ENCODE measurements at regions not wholly inside any gene's neighbourhood (a gene's known extent, or its start where the extent isn't known, plus 50 kb on each side); places are given as distances from the start of the nearest gene placed in this dataset.

DNA sequence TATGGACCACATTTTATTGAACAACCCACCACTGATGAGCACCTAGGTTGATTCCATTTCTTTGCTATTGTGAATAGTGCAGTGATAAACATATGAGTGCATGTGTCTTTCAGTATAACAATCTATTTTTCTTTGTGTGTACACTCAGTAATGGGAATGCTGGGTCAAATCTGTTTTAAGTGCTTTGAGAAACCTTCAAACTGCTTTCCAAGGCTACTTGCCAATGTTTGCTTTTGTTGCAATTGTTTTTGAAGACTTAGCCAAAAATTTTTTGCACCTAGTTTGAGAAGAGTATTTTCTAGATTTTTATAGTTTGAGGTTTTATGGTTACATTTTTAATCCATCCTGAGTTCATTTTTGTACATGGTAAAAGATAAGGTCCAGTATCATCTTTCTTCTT, 587.4 kb upstream of the SETBP1 start:
- H3K27me3 ChIP-seq (ENCODE audit: insufficient read depth, low read length) = no peaks in the 10 kb centered on the region
- H3K79me2 ChIP-seq (ENCODE audit: insufficient read depth, low read length) = no peaks in the 10 kb centered on the region
- TF ChIP-seq CTCF (IDR thresholded peaks at IDR 0.05; ENCODE audit: insufficient read depth, low read depth, low read length) = no peak
- no peak for TF ChIP-seq EZH2 (IDR thresholded peaks at IDR 0.05; ENCODE audit: insufficient read depth, low read length)
- H3K27ac ChIP-seq (ENCODE audit: low read depth, low read length) = no peak overlapping the region
- H3K4me1 ChIP-seq (ENCODE audit: insufficient read depth, low read length) = no peaks in the 10 kb centered on the region
- no peak overlapping the region for H2AFZ ChIP-seq (ENCODE audit: low read depth, low read length)
- Mint-ChIP-seq H3K9me3 (ENCODE audit: unreplicated experiment) (peaks cover 7% of the 10 kb centered on the region), H3K4me3 (ENCODE audit: unreplicated experiment) (no peak overlapping the region), H3K27me3 (ENCODE audit: low read depth, unreplicated experiment) (no peaks in the 10 kb centered on the region), H3K36me3 (ENCODE audit: low read depth, unreplicated experiment) (no peaks in the 10 kb centered on the region), H3K4me1 (ENCODE audit: low read depth, unreplicated experiment) (no peaks in the 10 kb centered on the region), H3K27ac (ENCODE audit: unreplicated experiment) (no peak overlapping the region)
- no peaks in the 10 kb centered on the region for H3K9me3 ChIP-seq (ENCODE audit: insufficient read depth, low read depth, low read length)
- H3K36me3 ChIP-seq (ENCODE audit: insufficient read depth, low read length) = no peaks in the 10 kb centered on the region
- no peak overlapping the region for H3K4me2 ChIP-seq (ENCODE audit: low read length)
- H4K20me1 ChIP-seq (ENCODE audit: insufficient read depth, low read length) = no peaks in the 10 kb centered on the region
- no peak overlapping the region for H3K4me3 ChIP-seq (ENCODE audit: insufficient read depth, low read depth, low read length)
- DNase-seq (ENCODE audit: low read depth) (peak; percentile 12), FAIRE-seq (no peak)
- no peak overlapping the region for H3K9ac ChIP-seq (ENCODE audit: low read length)

- H3K36me3 Mint-ChIP-seq (ENCODE audit: low read depth, unreplicated experiment) = no peaks in the 10 kb centered on the region
- Histone ChIP-seq H3K36me3 (ENCODE audit: insufficient read depth, low read length) (no peaks in the 10 kb centered on the region), H2AFZ (ENCODE audit: low read depth, low read length) (no peak overlapping the region), H3K9ac (ENCODE audit: low read length) (no peak overlapping the region), H4K20me1 (ENCODE audit: insufficient read depth, low read length) (no peaks in the 10 kb centered on the region), H3K4me2 (ENCODE audit: low read length) (no peak overlapping the region), H3K79me2 (ENCODE audit: insufficient read depth, low read length) (no peaks in the 10 kb centered on the region), H3K27ac (ENCODE audit: low read depth, low read length) (no peak overlapping the region), H3K4me1 (ENCODE audit: insufficient read depth, low read length) (no peaks in the 10 kb centered on the region), H3K27me3 (ENCODE audit: insufficient read depth, low read length) (no peaks in the 10 kb centered on the region), H3K4me3 (ENCODE audit: insufficient read depth, low read depth, low read length) (no peak overlapping the region), H3K9me3 (ENCODE audit: insufficient read depth, low read depth, low read length) (no peaks in the 10 kb centered on the region)
- H3K27me3 Mint-ChIP-seq (ENCODE audit: low read depth, unreplicated experiment) = no peaks in the 10 kb centered on the region
- no peak for TF ChIP-seq CTCF (IDR thresholded peaks at IDR 0.05; ENCODE audit: insufficient read depth, low read depth, low read length)
- TF ChIP-seq EZH2 (IDR thresholded peaks at IDR 0.05; ENCODE audit: insufficient read depth, low read length) = no peak
- H3K9me3 Mint-ChIP-seq (ENCODE audit: unreplicated experiment) = peaks cover 13% of the 10 kb centered on the region
- FAIRE-seq (no peak), DNase-seq (ENCODE audit: low read depth) (no peak)
- H3K4me3 Mint-ChIP-seq (ENCODE audit: unreplicated experiment) = no peak overlapping the region
- H3K4me1 Mint-ChIP-seq (ENCODE audit: low read depth, unreplicated experiment) = no peaks in the 10 kb centered on the region
- H3K27ac Mint-ChIP-seq (ENCODE audit: unreplicated experiment) = no peak overlapping the region
These were observed 584.7 kb upstream of the SETBP1 start for GRCh38 chr18:44096016-44096415.

GRCh38 chr18:44098551-44099098, 582.1 kb upstream of the SETBP1 start:
- H3K36me3 Mint-ChIP-seq (ENCODE audit: low read depth, unreplicated experiment) = no peaks in the 10 kb centered on the region
- no peak overlapping the region for H3K27ac Mint-ChIP-seq (ENCODE audit: unreplicated experiment)
- peak overlapping the region; percentile 5 for H2AFZ ChIP-seq (ENCODE audit: low read depth, low read length)

More at GRCh38 chr18:44098551-44099098, 582.1 kb upstream of the SETBP1 start:
- peaks cover 13% of the 10 kb centered on the region for H3K9me3 Mint-ChIP-seq (ENCODE audit: unreplicated experiment)
- Histone ChIP-seq H4K20me1 (ENCODE audit: insufficient read depth, low read length) (no peaks in the 10 kb centered on the region), H3K36me3 (ENCODE audit: insufficient read depth, low read length) (no peaks in the 10 kb centered on the region), H3K4me3 (ENCODE audit: insufficient read depth, low read depth, low read length) (no peak overlapping the region), H3K9ac (ENCODE audit: low read length) (no peak overlapping the region), H3K79me2 (ENCODE audit: insufficient read depth, low read length) (no peaks in the 10 kb centered on the region), H3K9me3 (ENCODE audit: insufficient read depth, low read depth, low read length) (no peaks in the 10 kb centered on the region), H3K4me1 (ENCODE audit: insufficient read depth, low read length) (no peaks in the 10 kb centered on the region), H3K4me2 (ENCODE audit: low read length) (no peak overlapping the region), H3K27ac (ENCODE audit: low read depth, low read length) (no peak overlapping the region), H3K27me3 (ENCODE audit: insufficient read depth, low read length) (no peaks in the 10 kb centered on the region)
- H3K4me1 Mint-ChIP-seq (ENCODE audit: low read depth, unreplicated experiment) = no peaks in the 10 kb centered on the region
- TF ChIP-seq EZH2 (IDR thresholded peaks at IDR 0.05; ENCODE audit: insufficient read depth, low read length) = no peak
- peak; percentile 40 for TF ChIP-seq CTCF (IDR thresholded peaks at IDR 0.05; ENCODE audit: insufficient read depth, low read depth, low read length)
- H3K27me3 Mint-ChIP-seq (ENCODE audit: low read depth, unreplicated experiment) = no peaks in the 10 kb centered on the region
- DNase-seq (ENCODE audit: low read depth) (peak; percentile 31), FAIRE-seq (no peak)
- no peak overlapping the region for H3K4me3 Mint-ChIP-seq (ENCODE audit: unreplicated experiment)
